AG04450 (cell line): ENCODE measurements at regions not wholly inside any gene's neighbourhood (a gene's known extent, or its start where the extent isn't known, plus 50 kb on each side); places are given as distances from the start of the nearest gene placed in this dataset.

Experiments
- CTCF ChIA-PET: fragments of 300-600, 350-600 bp; formaldehyde crosslinking; extraction: SDS; loops from one replicate; lab custom pipeline; 2022; ENCODE audit warnings: antibody characterized with exemption, inconsistent platforms; lab: Charles Lee
- POLR2A ChIA-PET: fragments of 350-600 bp; formaldehyde crosslinking; extraction: SDS; loops from one replicate; lab custom pipeline; 2021; ENCODE audit warnings: antibody characterized with exemption, inconsistent platforms; lab: Yijun Ruan, JAX
- DNase-seq: peaks from one replicate; pipeline ENCODE4 v3.0.0-alpha.2; 2011; ENCODE audit warnings: low read depth, low spot score
- H3K27ac ChIP-seq: one replicate; pipeline ENCODE4 v1.5.1; 2012; ENCODE audit warnings: low read depth, low read length, control low read depth
- H3K27me3 ChIP-seq: one replicate; pipeline ENCODE4 v1.6.0; 2012; ENCODE audit warnings: low read length; ENCODE audit not compliant: control insufficient read depth, insufficient read depth
- H3K4me3 ChIP-seq: 2 replicates; pipeline ENCODE4 v1.5.1; 2011; ENCODE audit warnings: mild to moderate bottlenecking, low read depth, low read length, control low read depth
- H3K9me3 ChIP-seq: 2 replicates; pipeline ENCODE4 v1.5.1; 2012; ENCODE audit warnings: low read length; ENCODE audit not compliant: control insufficient read depth, insufficient read depth
- TF ChIP-seq, protein P1 (sequence below): IDR thresholded peaks from 2 replicates; pipeline ENCODE4 v1.5.1; 2011; ENCODE audit warnings: low read depth, low read length, control low read depth, inconsistent platforms

GRCh38 chr13:104967376-104967775, 1568.1 kb downstream of the EFNB2 start:
- TF ChIP-seq, protein P1, sequence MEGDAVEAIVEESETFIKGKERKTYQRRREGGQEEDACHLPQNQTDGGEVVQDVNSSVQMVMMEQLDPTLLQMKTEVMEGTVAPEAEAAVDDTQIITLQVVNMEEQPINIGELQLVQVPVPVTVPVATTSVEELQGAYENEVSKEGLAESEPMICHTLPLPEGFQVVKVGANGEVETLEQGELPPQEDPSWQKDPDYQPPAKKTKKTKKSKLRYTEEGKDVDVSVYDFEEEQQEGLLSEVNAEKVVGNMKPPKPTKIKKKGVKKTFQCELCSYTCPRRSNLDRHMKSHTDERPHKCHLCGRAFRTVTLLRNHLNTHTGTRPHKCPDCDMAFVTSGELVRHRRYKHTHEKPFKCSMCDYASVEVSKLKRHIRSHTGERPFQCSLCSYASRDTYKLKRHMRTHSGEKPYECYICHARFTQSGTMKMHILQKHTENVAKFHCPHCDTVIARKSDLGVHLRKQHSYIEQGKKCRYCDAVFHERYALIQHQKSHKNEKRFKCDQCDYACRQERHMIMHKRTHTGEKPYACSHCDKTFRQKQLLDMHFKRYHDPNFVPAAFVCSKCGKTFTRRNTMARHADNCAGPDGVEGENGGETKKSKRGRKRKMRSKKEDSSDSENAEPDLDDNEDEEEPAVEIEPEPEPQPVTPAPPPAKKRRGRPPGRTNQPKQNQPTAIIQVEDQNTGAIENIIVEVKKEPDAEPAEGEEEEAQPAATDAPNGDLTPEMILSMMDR: no peak
- no peak for DNase-seq
- ChIA-PET POLR2A (no interaction called here), CTCF (no interaction called here)
- Histone ChIP-seq H3K27ac (no peak overlapping the region), H3K27me3 (no peaks in the 10 kb centered on the region), H3K4me3 (no peak overlapping the region), H3K9me3 (no peaks in the 10 kb centered on the region)

GRCh38 chr13:104962411-104962810, 1573.1 kb downstream of the EFNB2 start:
- TF ChIP-seq, protein P1: no peak
- Histone ChIP-seq H3K27ac (no peak overlapping the region), H3K27me3 (no peaks in the 10 kb centered on the region), H3K9me3 (no peaks in the 10 kb centered on the region), H3K4me3 (no peak overlapping the region)
- ChIA-PET POLR2A (no interaction called here), CTCF (no interaction called here)
- no peak for DNase-seq

DNA sequence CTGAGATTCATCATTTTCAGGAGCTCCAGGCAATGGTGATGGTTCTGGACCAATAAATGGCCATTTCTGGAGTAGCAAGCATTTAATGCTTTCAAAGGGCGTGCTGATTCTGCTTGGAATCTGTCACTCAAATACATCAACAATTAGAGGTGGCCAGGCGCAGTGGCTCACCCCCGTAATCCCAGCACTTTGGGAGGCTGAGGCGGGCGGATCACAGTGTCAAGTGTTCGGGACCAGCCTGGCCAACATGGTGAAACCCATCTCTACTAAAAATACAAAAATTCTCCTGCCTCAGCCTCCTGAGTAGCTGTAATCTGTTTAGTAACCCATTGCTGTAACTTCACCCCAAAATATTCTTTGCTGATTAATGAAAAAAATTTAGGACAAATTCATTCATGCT, 1574.2 kb downstream of the EFNB2 start:
- H3K4me3 ChIP-seq: no peak overlapping the region
- no peak overlapping the region for H3K27ac ChIP-seq
- ChIA-PET CTCF (no interaction called here), POLR2A (no interaction called here)
- no peaks in the 10 kb centered on the region for H3K27me3 ChIP-seq
- no peaks in the 10 kb centered on the region for H3K9me3 ChIP-seq
- no peak for DNase-seq
- TF ChIP-seq, protein P1: no peak

DNA sequence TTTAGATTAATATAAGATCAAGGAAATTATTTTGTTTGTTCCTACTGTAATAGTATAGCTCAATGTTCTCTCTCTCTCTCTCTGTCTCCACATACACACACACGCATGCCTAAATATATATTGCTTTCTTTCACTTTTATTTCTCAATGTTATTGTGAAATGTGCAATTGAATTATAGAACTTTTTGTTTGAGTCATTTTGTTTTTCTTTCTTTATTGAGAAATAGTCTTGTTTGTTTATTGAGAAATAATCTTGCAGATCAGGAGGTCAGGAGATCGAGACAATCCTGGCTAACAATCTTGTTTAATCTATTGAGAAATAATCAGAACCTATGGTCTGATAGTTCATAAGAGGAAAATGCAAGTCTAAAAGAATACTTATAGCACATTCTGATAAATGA, 1581.3 kb downstream of the EFNB2 start:
- H3K27me3 ChIP-seq: no peaks in the 10 kb centered on the region
- no peak overlapping the region for H3K4me3 ChIP-seq
- TF ChIP-seq, protein P1: no peak
- H3K9me3 ChIP-seq: no peaks in the 10 kb centered on the region
- POLR2A ChIA-PET: no interaction called here
- no peak for DNase-seq
- CTCF ChIA-PET: no interaction called here
- H3K27ac ChIP-seq: no peak overlapping the region

GRCh38 chr13:104953588-104953987, 1581.9 kb downstream of the EFNB2 start:
- no peaks in the 10 kb centered on the region for H3K9me3 ChIP-seq
- no peak for DNase-seq
- no peak overlapping the region for H3K27ac ChIP-seq
- TF ChIP-seq, protein P1: no peak
- no peak overlapping the region for H3K4me3 ChIP-seq
- POLR2A ChIA-PET: no interaction called here
- CTCF ChIA-PET: no interaction called here
- no peaks in the 10 kb centered on the region for H3K27me3 ChIP-seq
